Right renal pelvis (tissue), 4 donors: ENCODE measurements at regions not wholly inside any gene's neighbourhood (a gene's known extent, or its start where the extent isn't known, plus 50 kb on each side); places are given as distances from the start of the nearest gene placed in this dataset.

Source experiments
- DNase-seq, 4 donors: peaks; one replicate each; pipeline ENCODE4 v3.0.0-alpha.2; 2013; ENCODE audit warnings: low read depth in 4 of 4, low spot score in 3 of 4, missing footprints in 1 of 4

DNA sequence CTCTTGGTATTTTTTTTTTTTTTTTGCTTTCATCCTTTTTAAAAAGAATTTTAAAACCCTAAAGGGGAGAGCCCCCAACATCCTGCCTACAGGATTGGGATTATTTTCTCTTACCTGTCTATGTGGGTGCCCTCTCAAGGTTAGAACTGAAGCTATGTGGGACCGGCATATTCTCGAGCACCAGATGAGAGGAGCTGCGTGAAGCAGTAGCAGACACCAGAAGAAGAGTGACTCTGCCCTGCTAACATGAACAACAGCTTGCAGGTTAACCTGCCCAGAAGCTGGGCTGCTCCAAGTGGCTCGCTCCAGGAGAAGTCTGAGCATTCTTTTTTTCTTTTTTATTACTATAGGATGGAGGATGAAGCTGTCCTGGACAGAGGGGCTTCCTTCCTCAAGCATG, 102.6 kb upstream of the SLC4A4 start:
- no peak for DNase-seq

DNA sequence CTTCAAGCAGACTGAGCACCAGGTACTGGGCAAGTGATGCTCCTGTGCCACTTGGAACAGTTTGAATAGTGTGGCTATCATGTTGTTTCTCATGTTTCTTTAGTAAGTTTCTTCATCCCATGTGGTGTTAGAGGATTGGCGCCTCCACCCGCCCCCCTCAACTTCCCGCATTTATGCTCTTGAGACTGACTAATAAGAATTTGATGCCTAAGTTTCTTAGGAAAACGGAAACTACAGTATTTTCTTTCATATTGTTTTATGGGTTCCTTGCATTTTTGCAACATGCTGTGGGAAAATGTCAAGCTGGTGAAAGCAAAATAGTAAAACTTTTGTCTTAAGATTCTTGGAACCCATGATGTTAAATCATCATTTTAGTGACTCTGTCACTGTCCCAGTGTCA, 101.2 kb upstream of the SLC4A4 start:
- DNase-seq = no peak

DNA sequence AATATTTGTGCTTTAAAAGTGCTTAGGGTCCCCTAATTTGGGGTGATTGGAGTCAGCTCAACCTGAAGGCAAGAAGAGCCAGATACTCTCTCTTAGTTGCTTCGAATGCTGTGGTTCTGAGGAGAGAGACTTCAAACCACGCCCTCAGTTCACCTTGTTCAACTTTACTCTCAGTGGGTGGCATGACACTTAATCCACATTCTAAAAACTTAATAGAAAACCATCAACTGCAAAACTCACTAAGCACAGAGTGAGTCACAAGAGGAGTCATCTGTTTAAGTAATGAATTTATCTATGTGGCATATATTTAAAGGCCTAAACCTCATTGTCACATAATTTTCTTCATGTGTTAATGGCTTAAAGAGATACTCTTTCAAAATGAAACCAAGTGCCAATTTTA, 99.5 kb upstream of the SLC4A4 start:
- no peak for DNase-seq

DNA sequence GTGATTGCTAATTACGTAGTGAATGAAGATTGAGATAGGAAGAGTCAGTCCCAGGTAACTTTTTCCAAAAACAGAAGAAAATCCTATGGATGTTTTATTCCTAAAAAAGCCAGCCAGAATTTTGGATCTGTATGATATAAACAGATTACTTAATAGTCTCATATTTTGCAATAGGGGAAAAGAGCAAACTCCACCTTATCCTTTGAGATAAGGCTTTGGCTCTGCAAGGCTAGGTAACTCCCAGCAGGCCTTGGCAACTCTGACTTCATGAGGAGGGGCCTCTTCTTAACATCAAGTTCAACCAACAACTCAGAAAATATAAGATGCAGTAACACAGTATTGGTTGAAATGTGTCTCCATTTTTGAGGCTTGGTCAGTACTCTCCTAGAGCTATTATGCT, 98.7 kb upstream of the SLC4A4 start:
- DNase-seq = no peak

DNA sequence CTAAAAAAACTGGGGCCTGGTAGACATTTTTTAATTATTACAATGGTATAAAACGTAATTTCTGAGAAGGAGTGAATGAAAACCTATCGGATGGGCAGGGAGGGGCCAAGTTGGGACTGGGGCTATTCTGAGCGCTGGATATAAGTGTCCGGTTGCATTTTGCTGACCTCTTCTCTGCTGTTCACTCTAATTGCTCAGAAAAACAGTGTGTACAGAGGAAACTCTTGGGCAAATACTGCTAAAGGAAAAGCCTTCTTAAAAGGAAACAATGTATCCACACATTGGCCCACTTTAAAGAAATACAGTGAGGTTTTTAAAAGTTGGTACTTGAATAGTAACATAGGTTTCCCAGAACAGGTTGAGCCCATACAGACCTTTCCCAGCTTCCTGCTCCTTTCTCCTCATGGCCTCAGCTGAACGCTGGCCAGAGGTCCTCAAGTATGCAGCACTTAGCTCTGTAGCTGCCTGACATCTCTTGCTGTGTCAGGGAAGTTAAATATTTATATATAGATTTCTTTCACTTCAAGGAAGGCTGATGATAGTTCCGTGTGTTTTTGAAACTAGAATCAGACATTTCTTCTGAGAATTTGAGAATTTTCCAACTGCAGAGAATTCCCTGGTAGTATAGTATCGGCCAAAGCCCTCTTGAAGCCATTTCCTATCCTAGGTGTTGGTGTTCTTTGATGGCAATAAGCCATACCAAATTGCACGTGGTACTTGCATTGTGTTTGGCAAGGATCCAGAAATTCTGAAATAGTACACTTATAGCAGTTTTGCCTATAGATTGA, 97.1 kb upstream of the SLC4A4 start:
- DNase-seq = no peak

DNA sequence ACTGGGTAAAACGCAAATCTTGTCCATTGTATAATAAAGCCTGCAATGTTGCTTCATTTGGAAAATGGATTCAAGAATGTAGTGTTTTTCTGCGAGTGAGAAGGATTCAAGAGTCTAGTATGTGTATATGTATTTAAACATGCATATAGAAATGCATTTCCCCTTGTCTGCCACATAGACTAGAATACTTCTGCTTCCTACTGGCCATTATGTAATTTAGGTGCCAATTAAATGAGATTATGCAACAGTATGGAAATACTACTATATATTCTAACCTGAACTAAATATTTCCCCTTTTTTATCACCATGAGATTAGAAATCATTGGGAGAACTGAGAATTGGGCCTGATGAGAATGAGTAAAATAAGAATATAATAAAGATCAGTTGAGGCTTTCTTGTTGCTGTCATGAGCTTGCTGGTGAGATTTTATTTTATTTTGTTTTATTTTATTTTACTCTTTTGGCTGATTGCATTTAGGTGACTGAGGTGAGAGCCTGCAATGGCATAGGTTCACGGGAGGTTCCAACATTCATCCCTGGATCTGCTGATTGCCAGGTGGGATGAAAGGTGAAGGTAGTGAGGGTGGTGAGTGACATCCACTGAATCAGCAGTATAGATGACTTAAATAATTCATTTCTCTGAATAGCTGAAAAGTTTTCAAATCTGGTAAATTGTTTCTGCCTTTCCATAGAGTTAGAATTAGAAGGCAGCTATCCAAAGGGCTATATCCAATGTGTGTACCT, 95.6 kb upstream of the SLC4A4 start:
- no peak for DNase-seq

DNA sequence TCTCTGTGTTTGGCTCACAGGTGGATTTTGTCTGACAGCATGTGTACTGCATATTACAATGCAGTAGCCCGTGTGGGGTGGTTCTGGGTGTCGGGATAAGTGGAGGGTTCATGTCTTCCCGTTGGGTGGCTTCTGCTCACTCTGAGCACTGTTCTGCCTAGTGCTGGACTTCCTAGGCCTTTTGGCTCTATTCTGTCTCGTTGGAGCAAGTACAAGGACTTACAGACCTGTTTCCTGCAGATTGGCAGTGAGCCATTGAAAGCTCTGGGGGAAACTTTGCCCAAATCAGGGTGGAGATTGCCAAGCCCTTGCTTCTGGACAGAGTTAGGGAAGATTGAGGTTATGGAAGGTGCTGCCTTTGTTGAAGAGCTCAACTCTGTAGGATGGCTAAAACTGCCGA, 91.1 kb upstream of the SLC4A4 start:
- DNase-seq = no peak

DNA sequence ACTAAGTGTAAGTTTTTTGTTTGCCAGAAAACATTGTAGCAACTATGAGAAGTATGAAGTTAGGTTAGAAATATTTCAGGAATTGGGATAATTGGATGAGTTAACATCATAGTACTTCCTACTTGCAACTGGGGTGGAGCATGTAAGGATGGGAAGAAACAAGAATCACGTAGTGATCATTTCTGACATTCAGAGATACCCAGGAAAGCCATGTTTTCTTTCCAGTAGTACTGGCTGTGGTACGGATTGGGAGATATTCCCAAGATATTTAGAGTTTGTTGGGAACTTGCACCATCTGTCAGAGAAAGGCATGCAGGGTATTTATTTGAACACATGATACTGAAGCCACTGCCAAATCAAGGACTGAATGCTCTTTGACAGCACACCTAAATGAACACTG, 87.6 kb upstream of the SLC4A4 start:
- DNase-seq = no peak

DNA sequence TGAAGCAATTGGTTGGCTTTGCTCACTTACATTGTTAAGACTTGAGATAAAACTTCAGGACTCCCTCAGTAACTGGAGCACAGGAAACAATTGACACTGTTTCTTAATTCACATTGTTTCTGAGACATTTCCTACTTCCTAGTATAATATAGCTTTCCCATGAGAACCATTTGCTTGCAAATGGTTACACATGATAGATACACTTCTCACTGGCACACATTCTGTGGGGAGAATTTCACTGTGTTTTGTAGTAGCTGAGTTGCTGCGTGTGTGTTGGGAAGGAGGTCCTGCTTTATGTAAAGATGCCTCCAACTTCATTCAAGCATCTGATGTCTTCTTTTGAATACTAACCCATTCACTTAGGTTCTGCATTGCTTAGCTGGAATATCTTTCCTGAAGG, 85.3 kb upstream of the SLC4A4 start:
- DNase-seq = no peak

DNA sequence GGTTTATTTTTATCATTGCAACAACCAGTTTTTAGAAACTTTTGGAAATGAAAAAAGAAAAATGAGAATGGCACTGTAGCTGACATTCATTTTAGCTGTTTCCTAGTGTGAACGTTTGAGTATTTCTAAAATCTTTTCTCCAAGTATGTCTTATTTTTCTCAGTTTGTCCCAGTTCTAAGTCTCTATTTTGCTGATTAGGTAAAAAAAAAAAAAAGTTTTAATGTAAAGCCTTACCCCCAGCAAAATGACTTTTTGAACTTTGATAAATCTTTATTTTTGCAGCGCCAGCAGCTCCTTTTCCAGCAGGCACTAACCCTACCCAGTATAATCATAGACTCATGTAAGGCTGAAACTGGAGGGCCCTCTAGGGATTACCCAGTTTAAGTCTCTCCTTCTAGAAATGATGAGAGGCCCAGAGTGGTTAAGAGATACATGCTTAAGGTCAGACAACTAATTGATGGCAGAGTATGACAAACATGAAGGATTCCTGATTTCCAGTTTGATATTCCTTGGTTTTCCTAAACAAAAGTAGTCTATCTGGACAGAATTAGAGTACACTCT, 84.3 kb upstream of the SLC4A4 start:
- no peak for DNase-seq

DNA sequence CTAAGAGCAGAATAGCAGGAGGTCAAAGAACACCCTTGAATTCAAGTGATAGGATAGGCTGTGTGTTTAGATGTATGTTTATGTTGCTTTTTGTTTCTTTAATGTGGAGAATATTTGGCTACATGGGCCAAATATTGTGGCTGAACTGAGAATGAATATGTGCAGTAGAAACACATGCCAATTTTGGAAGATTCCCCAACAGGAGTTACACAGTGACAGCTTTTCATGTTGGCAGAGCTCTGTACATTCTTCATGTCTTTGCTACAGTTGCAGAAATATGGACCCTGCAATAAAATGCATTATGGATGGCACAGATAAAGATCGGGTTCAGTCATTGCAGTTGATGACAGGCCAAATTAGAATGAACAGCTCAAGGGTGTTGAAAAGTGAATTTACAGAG, 82.8 kb upstream of the SLC4A4 start:
- no peak for DNase-seq

DNA sequence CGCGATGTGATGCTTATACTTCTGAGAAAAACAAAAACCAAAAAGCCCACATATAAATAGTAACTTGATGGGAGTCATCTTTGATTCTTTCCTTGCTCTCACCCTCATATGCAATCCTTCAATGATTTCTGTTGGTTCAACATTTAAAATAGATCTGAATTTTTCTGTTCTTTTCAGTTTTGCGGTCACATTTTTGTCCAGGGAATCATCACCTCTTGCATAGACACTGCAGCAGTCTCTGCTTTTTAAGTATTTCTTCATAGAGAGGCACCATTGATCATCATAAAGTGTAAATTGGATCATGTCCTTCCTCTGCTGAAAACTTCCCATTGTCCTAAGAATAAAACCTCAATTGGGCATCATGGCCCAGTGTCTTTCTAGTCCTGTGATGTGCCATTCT, 81.1 kb upstream of the SLC4A4 start:
- no peak for DNase-seq

DNA sequence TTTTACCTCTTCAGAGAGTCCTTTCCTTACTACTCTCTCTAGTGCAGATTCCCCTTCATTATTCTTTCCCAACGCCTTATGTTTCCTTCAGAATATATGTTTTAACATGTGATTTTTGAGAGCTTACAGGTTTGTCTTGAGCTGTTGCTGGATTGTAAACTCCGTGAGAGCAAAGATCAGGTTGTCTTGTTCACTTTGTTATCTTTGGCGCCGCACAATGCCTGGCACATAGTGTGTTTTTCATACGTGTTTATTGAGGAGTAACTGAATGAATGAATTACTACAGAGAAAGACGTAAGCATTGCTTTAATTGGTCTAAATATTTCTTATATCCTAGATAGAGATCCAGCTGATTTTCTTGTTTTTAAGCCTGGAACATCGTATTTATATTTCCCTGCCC, 80.5 kb upstream of the SLC4A4 start:
- no peak for DNase-seq

DNA sequence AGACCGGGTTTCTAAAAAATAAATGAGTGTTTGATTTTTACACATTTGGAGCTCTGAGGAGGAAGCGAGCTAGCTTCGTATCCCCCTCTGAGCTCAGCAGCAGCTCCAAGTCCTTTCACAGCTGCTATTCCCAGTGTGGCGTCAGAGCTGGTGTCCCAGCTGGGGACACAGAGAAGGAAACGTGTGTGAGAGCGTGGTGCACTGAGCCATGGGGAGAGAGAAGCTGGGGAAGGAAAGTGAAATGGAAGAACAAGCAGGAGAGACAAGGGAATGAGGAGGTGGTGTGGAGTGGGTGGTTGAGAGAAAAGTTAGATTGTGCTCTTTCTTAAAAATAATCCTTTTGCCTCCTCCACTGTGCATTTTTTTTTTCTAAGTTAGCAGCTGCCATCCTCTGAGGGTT, 79.5 kb upstream of the SLC4A4 start:
- DNase-seq = no peak

DNA sequence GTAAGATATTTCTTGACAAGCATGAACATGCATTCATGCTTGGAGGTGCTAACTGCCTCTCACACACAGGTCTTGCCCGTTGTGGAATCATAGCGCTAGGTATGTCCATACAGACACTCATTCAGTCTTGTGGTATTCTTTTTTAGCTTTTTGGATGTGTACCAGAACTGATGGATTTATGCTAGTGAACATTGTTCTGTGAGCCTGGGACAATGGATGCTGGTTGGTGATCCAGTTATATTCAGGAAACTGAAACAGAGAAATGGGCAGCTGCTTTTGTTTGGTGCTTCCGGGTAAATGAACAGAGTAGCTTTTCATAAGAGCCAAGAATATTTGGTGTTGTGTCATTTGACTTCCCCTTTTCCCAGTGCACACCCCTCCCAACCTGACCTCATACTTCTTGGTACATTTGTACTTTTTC, 78.9 kb upstream of the SLC4A4 start:
- DNase-seq = no peak

DNA sequence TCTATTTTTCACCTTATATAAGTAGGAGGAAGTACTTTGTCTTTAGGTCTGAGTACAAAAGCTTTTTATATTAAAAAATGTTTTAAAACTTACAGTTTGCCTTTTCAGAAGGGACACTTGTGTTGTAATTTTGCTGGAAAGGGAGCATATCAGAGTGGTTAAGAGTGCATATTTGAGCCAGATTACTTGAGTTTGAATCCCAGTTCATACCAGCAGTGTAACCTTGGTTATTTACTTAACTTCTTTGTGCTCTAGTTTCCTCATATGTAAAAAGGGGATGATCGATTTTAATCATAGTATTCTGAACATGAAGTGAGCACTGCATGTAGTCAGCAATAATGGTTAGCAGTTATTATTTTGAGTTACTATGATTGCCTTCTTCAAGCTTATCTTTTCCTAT, 78.3 kb upstream of the SLC4A4 start:
- no peak for DNase-seq

DNA sequence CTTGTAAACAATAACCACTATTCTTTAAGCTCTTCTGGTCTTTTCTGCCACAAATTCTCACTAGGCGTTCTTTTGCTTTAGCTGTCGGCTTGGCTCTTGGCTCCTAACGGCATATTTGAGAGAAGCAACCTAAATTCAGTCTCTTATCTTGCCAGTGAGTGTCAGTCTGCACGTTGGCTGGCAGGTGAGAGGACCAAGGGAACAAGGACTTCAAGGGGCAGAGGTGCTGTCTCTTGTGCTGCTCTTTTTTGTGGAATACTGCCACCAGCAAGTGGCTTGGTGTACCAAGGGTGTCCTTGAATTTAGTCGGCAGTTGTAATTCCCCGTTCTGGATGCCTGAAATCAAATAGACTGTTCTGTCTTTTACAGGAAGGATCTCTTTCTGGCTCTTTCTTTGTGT, 77.8 kb upstream of the SLC4A4 start:
- no peak for DNase-seq

DNA sequence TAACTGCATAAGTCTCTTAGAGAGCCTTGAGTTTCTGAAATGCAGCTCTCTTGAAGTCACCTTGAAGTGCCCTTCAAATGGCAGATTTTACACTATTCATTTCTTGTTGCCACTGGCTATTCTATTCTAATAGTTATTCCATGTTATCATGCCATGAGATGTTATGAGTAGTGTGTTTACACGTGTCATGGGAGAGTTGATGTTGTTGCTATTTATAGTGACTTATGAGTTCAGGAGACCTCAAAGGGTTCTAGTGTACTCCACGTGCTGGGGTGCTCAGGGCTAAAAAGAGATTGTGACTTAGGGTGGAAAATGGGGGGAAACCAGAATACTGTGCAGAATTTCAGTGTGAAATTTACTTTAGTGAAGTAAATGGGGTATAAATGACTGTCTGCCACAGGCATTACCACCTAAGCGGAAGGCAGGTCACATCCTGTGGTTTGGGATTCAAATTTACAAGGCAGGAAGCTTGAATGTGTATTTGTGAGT, 77.1 kb upstream of the SLC4A4 start:
- no peak for DNase-seq

DNA sequence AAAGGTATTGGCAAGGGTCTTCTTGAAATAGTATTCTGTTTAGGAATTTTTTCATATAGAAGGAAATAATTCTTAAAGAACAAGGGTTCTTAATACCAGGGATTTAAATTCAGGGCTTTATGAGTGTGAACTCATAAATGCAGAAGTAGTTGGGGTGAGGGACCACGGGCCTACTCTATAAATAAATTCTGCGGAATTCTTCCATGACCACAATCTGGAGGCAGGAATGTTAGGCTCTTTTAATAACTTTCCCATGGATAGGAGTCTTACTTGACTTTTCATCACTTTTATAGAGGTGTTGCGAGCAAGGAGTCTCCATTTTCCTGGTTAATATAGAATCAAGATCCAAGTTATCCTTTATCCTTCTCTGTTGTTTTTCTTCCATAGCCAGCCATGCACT, 76.7 kb upstream of the SLC4A4 start:
- DNase-seq = no peak

DNA sequence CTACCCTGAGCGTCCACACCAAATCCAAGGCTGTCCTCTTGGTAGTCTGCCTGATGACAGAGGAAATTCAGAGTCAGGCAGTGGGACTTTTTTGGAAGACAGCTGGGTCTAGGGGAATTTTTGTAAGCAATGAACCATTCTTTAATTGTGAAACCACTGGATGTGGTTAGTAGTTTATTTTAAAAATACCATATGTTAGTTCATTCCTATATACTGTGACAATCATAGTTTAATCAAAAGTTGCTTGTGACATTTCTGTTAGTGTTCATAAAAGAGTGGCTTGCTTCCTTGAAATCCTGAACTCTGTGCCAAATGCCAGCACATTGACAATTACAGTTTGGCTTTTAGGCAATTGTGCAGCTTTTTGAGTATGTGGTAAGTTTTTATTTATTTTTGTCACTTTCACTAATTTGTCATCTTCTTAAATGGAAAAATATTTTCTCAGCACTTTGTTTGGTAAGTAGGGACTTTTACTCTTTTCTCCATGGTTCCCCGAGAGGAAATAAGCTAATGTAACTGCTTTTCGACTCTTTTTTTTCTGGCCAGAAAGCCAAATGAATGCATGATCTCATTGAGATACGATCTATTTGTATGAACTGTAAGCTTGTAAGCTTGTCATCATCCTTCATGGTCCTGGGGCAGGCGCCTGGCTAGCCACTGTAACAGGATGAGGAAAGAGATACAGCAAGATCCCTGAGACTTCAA, 72.6 kb upstream of the SLC4A4 start:
- DNase-seq = no peak

DNA sequence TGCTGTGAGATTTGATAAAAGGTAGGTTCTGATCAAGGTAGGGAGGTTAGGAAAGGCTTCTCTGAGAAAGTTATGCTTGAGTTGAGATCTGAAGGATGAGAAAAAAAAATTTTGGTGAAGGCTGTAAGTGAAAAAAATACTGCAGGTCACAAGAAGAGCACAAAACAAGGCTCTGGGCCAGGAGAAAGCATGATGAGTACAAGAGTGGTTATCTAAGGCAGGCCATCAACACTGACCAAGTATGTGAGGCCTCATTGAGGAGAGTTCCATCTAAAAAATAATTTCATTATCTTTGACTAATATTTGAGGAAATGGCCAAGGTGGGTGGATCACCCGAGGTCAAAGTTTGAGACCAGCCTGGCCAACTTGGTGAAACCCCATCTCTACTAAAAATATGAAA, 71.6 kb upstream of the SLC4A4 start:
- no peak for DNase-seq
